ENCODE measurements at regions not wholly inside any gene's neighbourhood (a gene's known extent, or its start where the extent isn't known, plus 50 kb on each side); places are given as distances from the start of the nearest gene placed in this dataset.

DNA sequence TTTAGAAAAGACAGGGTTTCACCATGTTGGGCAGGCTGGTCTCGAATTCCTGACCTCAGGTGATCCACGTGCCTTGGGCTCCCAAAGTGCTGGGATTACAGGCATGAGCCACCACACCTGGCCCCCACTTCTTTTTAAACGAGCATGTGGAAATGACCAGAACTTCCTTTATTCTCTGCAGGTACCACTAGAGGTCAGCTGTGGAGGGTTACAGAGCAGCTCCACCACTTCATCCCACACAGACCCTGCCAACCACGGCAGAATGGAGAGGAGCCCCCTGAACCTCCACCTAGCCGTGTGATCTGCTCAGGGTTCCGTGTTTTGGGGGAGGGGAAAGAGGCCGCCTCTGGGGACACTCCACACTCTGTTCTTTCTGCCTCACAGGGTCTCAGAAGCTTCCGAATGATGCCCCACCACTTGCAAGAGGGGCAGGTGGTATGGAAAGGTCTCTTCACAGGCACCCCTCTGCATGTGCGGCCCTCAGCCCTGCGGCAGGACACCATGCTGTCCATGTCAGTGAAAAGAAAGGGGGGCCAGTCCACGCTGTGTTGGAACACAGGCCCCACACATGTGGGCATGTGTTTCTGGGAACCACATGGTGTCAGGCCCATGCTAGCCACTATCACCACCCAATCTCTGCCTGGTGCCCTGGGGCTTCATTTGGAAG, 465.0 kb downstream of the TSHZ3 start:
- TF ChIP-seq, protein P1, sequence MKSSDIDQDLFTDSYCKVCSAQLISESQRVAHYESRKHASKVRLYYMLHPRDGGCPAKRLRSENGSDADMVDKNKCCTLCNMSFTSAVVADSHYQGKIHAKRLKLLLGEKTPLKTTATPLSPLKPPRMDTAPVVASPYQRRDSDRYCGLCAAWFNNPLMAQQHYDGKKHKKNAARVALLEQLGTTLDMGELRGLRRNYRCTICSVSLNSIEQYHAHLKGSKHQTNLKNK (CRISPR knock-in tag; IDR thresholded peaks at IDR 0.05), result no peak
- TF ChIP-seq ZNF423 (CRISPR knock-in tag; IDR thresholded peaks at IDR 0.05) (no peak), HMGA2 (CRISPR knock-in tag; IDR thresholded peaks at IDR 0.05) (no peak), ZNF232 (CRISPR knock-in tag; IDR thresholded peaks at IDR 0.05) (no peak), NR1H2 (CRISPR knock-in tag; IDR thresholded peaks at IDR 0.05) (no peak), MYBL2 (CRISPR knock-in tag; IDR thresholded peaks at IDR 0.05) (no peak), SMAD4 (CRISPR knock-in tag; IDR thresholded peaks at IDR 0.05) (no peak), CBFB (CRISPR knock-in tag; IDR thresholded peaks at IDR 0.05; ENCODE audit: low read depth) (no peak), NFYB (CRISPR knock-in tag; conservative IDR thresholded peaks at IDR 0.05; ENCODE audit: low read depth) (no peak), JUN (CRISPR knock-in tag; IDR thresholded peaks at IDR 0.05) (no peak), EMX1 (CRISPR knock-in tag; IDR thresholded peaks at IDR 0.05) (no peak)
- TF ChIP-seq, protein P2, sequence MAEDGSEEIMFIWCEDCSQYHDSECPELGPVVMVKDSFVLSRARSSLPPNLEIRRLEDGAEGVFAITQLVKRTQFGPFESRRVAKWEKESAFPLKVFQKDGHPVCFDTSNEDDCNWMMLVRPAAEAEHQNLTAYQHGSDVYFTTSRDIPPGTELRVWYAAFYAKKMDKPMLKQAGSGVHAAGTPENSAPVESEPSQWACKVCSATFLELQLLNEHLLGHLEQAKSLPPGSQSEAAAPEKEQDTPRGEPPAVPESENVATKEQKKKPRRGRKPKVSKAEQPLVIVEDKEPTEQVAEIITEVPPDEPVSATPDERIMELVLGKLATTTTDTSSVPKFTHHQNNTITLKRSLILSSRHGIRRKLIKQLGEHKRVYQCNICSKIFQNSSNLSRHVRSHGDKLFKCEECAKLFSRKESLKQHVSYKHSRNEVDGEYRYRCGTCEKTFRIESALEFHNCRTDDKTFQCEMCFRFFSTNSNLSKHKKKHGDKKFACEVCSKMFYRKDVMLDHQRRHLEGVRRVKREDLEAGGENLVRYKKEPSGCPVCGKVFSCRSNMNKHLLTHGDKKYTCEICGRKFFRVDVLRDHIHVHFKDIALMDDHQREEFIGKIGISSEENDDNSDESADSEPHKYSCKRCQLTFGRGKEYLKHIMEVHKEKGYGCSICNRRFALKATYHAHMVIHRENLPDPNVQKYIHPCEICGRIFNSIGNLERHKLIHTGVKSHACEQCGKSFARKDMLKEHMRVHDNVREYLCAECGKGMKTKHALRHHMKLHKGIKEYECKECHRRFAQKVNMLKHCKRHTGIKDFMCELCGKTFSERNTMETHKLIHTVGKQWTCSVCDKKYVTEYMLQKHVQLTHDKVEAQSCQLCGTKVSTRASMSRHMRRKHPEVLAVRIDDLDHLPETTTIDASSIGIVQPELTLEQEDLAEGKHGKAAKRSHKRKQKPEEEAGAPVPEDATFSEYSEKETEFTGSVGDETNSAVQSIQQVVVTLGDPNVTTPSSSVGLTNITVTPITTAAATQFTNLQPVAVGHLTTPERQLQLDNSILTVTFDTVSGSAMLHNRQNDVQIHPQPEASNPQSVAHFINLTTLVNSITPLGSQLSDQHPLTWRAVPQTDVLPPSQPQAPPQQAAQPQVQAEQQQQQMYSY (CRISPR knock-in tag; IDR thresholded peaks at IDR 0.05), result no peak
- TF ChIP-seq, protein P3, sequence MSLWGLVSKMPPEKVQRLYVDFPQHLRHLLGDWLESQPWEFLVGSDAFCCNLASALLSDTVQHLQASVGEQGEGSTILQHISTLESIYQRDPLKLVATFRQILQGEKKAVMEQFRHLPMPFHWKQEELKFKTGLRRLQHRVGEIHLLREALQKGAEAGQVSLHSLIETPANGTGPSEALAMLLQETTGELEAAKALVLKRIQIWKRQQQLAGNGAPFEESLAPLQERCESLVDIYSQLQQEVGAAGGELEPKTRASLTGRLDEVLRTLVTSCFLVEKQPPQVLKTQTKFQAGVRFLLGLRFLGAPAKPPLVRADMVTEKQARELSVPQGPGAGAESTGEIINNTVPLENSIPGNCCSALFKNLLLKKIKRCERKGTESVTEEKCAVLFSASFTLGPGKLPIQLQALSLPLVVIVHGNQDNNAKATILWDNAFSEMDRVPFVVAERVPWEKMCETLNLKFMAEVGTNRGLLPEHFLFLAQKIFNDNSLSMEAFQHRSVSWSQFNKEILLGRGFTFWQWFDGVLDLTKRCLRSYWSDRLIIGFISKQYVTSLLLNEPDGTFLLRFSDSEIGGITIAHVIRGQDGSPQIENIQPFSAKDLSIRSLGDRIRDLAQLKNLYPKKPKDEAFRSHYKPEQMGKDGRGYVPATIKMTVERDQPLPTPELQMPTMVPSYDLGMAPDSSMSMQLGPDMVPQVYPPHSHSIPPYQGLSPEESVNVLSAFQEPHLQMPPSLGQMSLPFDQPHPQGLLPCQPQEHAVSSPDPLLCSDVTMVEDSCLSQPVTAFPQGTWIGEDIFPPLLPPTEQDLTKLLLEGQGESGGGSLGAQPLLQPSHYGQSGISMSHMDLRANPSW (CRISPR knock-in tag; conservative IDR thresholded peaks at IDR 0.05; ENCODE audit: low read depth), result no peak
- TF ChIP-seq, protein P4, sequence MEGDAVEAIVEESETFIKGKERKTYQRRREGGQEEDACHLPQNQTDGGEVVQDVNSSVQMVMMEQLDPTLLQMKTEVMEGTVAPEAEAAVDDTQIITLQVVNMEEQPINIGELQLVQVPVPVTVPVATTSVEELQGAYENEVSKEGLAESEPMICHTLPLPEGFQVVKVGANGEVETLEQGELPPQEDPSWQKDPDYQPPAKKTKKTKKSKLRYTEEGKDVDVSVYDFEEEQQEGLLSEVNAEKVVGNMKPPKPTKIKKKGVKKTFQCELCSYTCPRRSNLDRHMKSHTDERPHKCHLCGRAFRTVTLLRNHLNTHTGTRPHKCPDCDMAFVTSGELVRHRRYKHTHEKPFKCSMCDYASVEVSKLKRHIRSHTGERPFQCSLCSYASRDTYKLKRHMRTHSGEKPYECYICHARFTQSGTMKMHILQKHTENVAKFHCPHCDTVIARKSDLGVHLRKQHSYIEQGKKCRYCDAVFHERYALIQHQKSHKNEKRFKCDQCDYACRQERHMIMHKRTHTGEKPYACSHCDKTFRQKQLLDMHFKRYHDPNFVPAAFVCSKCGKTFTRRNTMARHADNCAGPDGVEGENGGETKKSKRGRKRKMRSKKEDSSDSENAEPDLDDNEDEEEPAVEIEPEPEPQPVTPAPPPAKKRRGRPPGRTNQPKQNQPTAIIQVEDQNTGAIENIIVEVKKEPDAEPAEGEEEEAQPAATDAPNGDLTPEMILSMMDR (IDR thresholded peaks at IDR 0.05), result no peak
- TF ChIP-seq, protein P5, sequence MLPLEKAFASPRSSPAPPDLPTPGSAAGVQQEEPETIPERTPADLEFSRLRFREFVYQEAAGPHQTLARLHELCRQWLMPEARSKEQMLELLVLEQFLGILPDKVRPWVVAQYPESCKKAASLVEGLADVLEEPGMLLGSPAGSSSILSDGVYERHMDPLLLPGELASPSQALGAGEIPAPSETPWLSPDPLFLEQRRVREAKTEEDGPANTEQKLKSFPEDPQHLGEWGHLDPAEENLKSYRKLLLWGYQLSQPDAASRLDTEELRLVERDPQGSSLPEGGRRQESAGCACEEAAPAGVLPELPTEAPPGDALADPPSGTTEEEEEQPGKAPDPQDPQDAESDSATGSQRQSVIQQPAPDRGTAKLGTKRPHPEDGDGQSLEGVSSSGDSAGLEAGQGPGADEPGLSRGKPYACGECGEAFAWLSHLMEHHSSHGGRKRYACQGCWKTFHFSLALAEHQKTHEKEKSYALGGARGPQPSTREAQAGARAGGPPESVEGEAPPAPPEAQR (CRISPR knock-in tag; IDR thresholded peaks at IDR 0.05), result no peak
- TF ChIP-seq, protein P6, sequence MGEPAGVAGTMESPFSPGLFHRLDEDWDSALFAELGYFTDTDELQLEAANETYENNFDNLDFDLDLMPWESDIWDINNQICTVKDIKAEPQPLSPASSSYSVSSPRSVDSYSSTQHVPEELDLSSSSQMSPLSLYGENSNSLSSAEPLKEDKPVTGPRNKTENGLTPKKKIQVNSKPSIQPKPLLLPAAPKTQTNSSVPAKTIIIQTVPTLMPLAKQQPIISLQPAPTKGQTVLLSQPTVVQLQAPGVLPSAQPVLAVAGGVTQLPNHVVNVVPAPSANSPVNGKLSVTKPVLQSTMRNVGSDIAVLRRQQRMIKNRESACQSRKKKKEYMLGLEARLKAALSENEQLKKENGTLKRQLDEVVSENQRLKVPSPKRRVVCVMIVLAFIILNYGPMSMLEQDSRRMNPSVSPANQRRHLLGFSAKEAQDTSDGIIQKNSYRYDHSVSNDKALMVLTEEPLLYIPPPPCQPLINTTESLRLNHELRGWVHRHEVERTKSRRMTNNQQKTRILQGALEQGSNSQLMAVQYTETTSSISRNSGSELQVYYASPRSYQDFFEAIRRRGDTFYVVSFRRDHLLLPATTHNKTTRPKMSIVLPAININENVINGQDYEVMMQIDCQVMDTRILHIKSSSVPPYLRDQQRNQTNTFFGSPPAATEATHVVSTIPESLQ (CRISPR knock-in tag; IDR thresholded peaks at IDR 0.05), result no peak
- Mint-ChIP-seq H3K4me1 (peaks cover 8% of the 10 kb centered on the region; the same call in 1 of the 2 replicates), H3K27me3 (ENCODE audit: low read depth) (no peaks in the 10 kb centered on the region), H3K27ac (no peak overlapping the region), H3K4me3 (no peak overlapping the region), H3K36me3 (no peaks in the 10 kb centered on the region), H3K9me3 (0 out of 2 replicates have a peak, but pooled peaks cover 3% of the 10 kb centered on the region)
- DNase-seq (ENCODE audit: low spot score), result no peak
- ChIA-PET CTCF (interaction anchor here (0.7 to 1.5 kb wide), 5 partner anchors 10 to 551 kb away, joined by 3 to 7 read pairs (median 4); no protein-coding TSS in a partner anchor), POLR2A (no interaction called here)
- ATAC-seq, result peak; percentile 51; the same call in 1 of the 2 replicates
